HL-60 (cell line): ENCODE measurements at regions not wholly inside any gene's neighbourhood (a gene's known extent, or its start where the extent isn't known, plus 50 kb on each side); places are given as distances from the start of the nearest gene placed in this dataset.

Experiments used
- CTCF ChIP-seq: IDR thresholded peaks from one replicate; pipeline ENCODE4 v1.5.1; 2011; ENCODE audit warnings: low read length, control low read depth, inconsistent platforms; ENCODE audit not compliant: insufficient read depth
- GABPA ChIP-seq: IDR thresholded peaks from 2 replicates; pipeline ENCODE4 v1.6.1; 2012; ENCODE audit warnings: low read depth

GRCh38 chr17:77295241-77295853 lies 154.6 kb downstream of the SEC14L1 start:
- TF ChIP-seq GABPA (no peak), CTCF (no peak)
